Muscle of arm (tissue), 1 donor: ENCODE measurements at regions not wholly inside any gene's neighbourhood (a gene's known extent, or its start where the extent isn't known, plus 50 kb on each side); places are given as distances from the start of the nearest gene placed in this dataset.

Experiments
- DNase-seq: peaks from one replicate; pipeline ENCODE4 v3.0.0-alpha.2; 2013

DNA sequence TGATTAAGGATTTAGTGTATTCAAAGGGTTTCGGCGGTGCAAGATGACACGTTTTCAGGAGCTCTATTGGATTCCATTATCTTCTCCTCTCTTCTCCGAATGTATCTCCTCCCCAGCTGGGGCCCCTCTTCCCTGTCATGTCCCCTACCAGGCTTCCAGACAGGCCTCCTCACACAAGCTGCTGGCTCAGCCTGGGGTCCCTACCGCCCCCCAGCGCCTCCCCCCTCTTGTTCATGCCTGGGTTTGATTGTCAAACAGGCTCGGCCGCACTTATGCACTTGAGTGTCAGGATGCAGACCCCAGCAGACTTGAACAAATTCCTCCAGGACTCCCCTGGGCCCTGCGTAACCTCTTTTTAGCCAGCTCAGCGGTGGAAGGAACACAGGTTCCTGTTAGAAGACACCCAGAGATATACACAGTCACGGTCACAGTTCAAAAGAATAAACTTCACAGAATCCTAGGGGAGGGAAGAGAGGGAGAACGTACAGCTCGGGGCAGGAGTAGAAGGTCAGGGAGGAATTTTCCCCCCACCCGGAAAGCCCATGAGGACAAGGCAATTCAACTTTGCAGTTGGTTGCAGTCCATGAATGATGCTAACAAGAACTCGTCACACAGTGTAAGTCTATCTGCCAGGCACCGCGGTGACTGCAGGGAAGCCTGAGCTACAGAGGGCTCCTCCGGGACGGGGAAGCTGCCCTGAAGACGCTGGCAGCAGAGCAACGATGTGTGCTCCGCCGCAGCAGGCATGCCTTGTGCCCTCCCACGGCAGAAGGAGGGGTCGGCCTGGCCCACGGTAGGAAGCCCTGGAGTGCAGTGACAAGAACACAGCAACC is 560.0 kb downstream of the BNC2 start:
- DNase-seq = peak; percentile 70

DNA sequence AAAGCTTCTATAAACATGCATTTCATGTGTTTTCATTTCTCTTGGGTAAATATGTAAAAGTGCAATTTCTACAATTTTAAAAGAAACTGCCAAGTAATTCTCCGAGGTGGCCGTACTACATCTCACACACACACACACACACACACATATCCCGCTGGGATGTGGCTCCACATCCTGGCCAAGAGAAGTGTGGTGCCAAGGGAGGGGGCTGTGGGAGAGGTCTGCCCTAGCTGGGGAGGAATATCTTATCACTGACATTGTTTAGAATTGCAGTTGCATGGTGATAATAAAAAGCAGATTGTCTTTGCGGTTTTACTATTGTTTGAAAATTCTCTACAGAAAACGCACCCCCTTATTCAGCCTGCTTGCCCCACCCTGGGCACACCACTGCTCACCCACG is 558.4 kb downstream of the BNC2 start:
- DNase-seq = no peak

DNA sequence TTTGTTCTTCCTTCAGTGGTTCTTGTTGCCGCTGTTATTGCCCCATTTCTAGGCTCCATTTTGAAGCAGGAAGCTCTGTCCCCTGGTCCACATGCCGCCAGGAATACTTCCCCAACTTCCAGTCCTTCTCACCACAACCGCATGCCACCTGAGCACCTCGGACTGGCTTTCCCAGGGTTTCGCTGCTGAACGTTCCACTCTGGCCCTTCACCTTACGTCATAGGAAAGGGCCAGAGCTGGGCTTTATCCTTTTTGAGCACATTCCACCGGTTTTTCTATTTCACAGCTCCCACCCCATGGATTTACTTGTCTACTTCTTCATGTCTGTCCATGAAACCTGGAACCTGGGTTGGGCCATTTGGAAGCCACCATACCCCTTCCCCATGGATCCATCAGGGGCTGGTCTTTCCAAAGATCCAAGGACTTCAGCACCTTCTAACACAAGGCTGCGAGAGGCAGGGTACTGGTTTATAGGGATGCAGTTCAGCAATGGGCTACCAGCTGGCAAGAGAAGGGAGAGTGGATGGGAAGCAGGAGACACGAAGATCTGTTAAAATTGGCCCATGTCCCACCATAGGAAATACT is 557.4 kb downstream of the BNC2 start:
- DNase-seq = no peak

DNA sequence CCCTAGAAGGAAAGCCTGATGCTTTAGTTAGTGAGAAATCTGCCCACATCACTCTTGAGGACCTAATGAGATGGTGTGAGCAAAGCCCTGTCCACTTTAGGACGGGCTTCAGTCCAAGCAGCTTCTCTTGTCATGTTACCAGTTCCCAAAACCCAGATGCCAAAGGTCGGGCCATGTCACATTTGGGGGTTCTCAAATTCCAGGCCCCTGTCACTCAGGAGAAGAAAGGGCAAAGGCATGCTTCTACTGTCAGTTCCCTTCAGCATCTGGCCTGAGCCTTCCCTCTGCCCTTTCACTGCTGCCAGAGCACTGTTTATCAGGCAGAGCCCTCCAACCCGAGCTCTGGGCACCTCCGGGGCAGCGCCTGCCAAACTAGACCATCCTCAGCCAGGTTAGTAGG is 556.0 kb downstream of the BNC2 start:
- no peak for DNase-seq

DNA sequence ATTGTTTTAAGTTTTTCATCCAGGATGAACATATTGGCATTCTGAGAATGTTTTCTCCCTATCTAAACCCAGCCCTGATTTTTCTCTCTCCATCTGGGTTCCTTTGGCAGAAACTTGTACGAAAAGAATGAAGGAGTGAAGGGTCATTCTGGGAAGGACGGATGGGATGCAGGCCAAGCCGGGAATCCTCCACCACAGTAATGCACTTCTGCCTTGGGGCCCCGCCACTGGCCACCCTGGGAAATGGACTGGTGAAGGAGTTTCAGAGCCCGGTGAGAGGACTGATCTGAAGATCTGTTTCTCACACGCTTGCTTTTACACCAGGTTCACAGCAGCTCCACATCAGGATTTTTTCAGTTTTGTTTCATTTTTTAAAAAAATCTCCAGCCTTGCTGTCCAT is 554.8 kb downstream of the BNC2 start:
- no peak for DNase-seq

DNA sequence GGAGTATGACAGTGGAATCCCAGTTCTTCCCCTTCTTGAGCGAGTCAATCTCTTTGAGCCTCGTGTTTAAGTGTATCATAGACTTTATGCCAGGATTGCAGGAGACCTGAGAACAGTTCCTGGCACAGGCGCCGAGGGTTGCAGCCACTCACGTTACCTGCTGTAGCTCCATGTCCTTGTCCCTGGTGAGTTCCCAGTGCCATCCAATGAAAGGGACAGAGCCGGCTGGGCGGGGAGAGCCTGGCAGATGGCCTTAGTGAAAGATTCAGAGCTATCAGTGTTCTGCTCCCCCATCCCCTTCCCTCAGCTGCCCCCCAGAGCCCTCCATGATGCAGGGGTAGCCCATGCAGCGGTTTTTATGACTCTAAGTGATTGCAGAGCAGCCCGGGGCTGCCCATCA is 554.0 kb downstream of the BNC2 start:
- no peak for DNase-seq

DNA sequence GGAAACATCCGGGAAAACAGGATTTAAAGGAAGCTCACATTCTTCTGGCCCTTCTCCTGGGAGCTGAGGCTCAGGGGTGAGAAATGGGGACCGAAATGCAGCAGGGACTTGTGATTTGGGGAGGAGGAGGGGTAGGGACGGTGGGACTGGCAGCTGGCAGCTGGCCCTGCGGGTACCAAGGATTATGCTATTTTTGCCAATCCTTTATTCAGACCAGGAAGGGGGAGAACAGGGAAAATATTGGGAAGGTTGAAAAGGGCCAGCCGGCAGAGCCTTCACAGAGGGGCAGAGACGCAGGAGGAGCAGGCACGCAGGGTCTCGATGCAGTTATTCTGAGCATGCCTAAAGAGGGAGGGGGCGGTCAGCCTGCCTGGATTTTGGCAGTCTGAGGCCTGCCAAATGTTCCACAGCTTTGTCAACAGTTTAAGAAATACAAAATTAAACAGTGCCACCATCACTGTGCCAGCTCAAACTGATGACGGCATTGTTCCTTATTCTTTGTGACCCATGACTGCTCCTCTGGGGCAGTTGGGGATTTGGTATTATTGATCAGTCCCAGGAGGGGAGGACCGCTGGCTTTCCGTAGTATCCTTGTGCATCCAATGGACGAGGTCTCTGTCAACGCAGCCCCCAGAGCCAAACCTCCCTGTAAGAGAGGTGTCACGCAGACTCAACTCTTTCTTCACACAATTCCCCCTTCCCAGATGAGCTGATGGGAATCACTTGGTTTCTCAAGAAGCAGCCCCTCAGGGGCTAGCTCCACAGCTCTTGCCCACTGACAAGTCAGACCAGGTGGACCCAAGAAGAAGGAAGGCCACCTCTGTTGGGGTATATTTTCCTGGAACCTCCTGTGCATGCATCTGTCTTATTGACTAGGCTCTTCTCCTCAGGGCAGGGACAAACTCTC is 553.3 kb downstream of the BNC2 start:
- no peak for DNase-seq

DNA sequence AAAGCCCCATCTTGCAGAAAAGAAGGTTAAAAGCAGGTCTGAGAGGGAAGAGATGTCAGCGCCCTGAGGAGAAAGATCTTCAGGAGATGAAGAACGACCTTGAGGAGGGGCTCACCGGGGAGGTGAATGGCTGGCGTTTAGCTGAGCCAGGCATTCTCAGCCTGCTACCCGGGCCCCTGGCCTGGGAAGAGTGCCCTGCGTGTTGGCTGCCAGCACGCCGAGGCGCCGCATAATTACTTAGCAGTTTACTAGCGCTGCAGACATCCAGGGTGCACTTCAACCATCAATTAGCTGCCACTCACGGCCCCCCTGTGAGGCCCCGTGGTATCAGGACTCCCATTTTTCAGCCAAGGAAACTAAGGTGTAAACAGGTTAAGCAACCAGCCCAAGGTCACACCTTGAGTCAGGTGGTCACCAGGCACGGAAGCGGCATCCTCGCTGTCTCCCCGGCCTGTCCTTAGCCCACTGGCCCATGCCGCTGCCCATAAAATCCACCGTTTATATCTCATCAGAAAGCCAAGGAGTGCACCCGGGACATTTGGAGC is 551.9 kb downstream of the BNC2 start:
- no peak for DNase-seq

DNA sequence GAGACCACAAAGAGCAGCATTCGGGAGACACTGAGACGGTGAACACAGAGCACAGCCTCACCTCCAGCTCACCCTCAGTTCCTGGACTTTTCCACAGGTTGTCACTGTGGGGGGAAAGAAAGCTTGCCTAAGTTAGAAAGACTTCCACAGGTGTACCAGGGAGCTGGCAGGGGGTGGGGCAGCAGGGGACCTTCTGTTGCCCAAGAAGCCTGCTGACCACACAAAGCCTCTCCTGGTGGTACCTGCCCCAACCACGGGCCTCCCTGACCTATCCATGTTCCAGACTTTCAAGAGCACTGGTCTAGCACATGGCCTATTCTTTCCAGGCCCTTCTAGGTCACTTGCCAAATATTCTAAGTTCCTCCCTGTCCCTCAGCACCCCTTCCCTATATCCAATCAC is 550.8 kb downstream of the BNC2 start:
- DNase-seq = no peak

DNA sequence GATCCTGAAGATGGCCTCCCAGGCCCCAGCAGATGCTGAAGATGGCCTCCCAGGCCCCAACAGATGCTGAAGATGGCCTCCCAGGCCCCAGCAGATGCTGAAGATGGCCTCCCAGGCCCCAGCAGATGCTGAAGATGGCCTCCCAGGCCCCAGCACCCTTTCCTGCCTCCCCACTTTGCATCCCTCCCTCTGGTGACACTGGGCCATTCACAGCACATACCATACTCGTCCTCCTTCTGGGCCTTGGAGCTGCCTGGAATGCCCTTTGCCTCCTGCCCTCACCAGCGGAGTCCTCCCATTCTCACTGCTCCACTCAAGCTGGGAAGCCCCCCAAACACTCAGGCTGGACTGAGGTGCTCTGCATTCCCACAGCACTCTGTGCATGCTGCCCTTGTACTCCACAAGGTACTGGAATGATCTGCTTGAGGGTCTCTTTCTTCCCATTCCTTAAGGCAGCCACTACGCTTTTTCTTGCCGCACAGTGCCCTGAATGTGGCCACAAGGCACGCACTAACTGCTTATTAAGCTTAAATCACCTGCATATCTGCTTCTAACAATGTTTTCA is 550.0 kb downstream of the BNC2 start:
- no peak for DNase-seq

DNA sequence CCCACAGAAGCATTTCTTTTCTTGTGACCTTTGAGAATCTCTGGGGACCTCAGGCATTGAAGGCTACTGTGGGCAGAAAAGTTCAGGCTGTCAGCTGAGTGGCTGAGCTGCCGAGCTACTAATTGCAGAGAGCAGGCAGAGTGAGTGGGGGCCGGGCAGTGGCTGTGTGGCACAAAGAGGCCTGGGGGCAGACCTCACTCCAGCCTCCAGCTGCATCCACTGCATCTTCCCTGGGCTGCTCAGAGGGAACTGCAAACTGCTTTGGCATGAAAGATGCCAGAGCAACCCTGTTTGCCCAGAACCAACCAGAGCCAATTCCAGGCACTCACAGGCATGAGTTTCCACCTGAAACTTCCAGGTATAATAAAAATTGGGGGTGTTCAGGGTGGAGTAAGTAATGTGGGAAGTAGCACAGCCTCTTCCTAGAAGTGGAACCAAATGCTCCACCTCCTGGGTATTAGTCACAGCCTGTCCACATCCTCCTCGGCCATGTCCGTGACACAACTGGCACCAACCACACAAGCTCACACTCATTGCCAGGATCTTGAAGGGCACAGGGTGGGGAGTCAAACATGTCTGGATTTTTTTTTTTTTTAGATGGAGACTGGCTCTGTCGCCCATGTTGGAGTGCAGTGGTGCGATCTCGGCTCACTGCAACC is 548.9 kb downstream of the BNC2 start:
- DNase-seq = no peak

DNA sequence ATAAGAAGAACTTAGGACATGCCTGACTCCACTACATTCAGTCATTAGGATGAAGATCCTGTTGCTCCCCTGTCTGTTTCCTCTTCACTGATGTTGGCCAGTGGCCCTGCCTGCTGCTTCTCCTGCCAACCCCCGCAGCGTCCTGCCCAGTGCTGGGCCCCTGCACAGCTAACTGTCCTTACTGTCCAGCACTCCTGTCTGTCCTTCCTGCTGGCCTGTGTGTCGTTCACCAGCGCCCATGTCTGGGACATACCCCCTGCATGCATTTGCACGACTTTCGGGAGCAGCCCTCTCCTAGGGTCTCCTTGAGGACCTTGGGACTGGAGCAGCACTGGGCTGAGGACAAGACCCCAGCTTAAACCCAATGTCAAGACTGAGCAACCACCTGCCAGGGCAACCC is 547.6 kb downstream of the BNC2 start:
- DNase-seq = no peak

DNA sequence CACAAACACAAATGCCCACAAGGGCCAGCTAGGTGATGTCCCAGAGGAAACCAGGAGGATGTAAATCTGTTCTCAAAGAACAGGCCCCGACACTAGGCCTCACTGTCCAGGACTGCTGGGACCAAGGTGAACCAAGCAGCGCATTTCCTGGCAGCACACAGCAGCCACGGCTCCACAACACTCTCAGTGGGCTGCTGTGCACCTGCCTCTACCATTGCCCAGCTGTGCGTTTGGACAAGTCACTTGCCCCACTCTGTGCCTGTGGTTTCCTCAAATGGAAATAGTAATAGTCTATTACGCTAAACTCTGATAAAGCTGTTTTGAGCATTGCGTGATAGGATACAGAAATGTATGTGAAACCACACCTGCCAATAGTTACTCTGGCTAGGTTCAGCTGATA is 544.5 kb downstream of the BNC2 start:
- no peak for DNase-seq

DNA sequence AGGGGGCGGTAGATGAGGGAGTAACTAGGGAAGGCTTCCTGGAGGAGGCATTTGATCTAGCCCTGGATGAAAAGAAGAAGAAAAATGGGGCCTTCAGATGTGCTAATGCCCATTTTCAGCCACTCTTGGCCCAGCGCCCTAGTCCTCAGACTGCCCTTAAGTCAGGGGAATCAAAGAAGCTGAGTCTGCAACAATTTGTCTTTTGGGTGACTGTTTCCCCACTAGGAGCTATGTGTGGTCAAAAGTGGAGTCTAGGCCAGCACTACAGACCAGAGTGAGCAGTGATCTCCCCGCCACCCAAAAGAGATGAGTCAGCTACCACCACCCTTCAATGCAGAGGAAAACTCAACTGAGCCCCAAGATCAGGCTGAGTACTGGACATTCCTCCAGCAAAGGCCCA is 542.1 kb downstream of the BNC2 start:
- no peak for DNase-seq

DNA sequence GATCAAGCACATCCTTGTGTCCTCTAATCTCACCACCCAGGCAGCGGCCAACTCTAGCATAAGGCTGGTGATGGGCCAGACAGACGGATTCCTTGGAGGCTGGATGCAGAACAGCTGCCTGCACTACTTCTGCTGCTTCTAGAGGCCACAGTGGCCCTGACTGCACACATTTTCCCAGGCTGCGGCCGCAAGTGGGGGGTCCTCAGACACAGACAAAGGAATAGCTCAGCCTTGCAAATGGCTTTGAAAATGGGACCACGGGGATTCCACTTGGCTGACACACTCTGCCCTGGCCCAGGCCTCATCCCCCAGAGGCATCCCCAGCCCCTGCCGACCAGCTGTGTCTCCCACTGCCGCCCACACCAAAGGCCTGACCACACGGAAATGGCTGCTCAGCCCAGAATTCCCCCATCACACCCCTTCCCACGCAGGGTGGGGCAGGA is 540.8 kb downstream of the BNC2 start:
- DNase-seq = no peak

DNA sequence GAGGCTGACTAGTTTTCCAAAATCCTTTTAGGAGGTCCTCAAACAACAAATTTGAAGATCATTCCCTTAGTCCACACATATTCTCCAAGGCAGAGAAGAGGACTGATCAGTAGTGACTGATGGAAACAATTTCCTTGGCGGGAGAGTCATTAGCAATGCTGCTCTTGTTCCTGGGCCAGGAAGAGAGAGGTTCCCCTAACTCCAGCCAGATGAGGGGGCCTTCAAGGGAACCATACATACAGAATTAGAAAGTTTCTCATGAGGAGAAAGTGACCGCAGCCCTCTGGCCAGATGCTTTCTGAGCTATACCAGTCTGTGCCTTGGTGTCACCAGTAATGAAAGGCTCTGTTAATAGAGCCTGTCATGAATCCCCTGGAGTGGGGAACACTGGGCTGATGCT is 539.4 kb downstream of the BNC2 start:
- DNase-seq = no peak

DNA sequence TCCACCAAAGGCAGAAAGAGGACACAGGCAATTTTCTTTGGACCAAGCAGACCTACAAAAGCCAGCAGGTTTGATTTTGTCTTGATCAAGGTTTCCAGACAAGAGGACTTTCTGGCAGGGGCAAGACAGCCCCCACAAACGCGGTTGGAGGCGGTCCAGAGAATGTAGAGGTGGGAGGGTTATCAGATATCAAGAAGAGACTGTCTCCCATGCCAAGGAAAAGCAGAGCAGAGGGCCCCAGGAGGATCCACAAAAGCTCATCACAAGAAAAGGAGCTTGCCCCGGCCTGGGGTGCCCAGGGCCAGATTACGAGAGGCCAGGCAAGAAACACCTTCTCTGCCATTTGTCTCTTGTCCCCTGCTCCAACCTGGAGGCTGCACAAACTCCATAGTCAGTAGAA is 538.9 kb downstream of the BNC2 start:
- DNase-seq = no peak

DNA sequence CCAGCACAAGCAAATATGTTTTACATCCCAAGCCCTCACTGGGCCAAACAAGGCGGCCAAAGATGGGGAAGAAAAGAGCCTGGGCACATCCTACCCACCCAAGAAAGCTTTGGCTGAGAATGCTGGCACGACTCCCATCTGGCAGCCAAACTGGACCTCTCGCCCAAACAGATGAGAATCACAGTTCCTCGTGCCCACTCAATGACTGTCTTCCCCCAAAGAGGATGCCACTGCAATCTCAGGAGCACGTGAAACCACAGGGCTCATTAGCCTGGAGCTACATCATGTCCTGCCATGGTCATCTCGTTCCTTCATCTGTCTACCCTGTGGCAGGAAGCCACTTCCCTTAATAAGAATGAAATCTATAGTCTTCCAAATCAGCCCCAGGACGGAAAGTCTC is 536.8 kb downstream of the BNC2 start:
- DNase-seq = no peak

DNA sequence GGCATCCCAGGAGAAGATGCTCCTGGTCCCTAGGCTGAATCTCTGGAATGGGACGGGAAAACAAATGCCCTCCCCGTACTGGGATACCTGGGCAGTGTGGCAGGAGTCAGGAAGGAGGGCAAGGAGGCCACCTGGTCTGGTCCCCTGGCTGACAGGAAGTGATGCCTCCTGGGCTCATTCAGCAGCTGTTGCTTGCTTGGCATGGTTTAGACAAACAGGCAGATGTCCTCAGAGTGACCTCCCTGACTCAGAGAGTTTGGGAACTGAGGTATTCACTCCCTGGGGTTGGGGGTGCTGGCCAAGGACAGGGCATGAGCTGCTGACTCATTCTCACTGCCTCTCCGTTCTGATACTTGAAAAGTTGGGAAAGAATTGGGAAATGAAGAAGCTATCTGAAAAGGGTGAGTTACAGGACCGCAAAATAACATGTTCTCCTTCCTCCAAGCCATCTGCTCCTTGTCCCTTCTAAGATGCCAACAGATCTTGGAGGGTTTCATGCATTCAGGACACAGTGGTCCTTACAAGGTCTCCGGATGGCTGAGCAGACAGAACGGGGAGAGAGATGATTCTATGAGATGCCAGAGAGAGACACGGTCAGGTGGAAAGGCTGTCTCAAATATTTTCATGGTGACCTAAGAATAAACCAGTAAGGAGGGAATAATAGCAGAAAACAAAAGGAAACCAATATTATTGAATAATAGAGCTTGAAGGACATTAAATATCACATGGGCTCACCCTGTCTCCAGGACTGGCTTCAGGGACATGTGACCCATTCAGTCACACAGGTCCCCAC is 534.5 kb downstream of the BNC2 start:
- DNase-seq = no peak

DNA sequence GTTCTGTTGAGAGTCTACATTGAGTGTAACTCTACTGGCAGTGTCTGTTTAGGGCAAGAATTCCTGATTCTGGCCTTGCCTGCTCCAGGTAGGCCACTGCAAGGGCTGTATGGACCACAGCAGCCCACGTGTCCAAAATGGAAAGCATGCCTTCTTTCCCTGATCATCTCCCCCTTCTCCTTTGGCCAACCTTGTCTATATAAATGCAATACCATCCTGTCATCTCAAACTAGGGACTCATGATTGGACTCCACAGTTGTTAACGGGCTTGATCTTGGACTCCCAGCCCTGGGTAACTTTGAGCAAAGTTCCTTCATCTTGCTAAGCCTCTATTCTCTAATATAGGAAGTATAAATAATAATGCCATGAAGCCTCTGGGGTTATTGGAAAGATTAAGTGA is 533.6 kb downstream of the BNC2 start:
- DNase-seq = no peak
